ENCODE measurements at regions not wholly inside any gene's neighbourhood (a gene's known extent, or its start where the extent isn't known, plus 50 kb on each side); places are given as distances from the start of the nearest gene placed in this dataset.

DNA sequence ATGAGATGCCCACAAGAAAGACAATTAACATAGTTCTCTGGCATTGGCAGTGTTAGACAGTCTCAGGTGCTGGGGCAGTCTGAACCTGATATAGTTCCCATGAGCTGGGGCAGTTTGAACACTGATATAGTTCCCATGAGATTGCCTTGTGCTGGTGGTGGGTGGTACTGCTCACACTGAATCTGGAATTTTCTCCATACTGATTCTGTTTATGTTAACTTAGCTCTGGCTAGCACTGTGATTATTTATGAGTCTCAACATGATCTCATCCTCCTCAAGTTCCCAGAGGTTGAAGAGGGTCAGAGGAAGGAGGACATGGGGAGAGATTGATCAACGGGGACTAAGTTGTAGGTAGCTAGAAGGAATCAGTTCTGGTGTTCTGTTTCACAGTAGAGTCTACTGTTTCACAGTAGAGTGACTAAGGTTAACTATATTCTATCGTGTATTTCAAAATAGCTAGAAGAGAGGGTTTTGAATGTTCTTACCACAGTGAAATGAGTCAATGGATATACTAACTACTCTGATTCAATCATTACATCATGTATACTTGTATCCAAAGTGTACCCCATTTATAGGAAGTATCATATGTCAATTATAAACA is 379.9 kb downstream of the ADAM29 start:
- TF ChIP-seq POLR2A (IDR thresholded peaks at IDR 0.05) = no peak
- TF ChIP-seq, protein P1, sequence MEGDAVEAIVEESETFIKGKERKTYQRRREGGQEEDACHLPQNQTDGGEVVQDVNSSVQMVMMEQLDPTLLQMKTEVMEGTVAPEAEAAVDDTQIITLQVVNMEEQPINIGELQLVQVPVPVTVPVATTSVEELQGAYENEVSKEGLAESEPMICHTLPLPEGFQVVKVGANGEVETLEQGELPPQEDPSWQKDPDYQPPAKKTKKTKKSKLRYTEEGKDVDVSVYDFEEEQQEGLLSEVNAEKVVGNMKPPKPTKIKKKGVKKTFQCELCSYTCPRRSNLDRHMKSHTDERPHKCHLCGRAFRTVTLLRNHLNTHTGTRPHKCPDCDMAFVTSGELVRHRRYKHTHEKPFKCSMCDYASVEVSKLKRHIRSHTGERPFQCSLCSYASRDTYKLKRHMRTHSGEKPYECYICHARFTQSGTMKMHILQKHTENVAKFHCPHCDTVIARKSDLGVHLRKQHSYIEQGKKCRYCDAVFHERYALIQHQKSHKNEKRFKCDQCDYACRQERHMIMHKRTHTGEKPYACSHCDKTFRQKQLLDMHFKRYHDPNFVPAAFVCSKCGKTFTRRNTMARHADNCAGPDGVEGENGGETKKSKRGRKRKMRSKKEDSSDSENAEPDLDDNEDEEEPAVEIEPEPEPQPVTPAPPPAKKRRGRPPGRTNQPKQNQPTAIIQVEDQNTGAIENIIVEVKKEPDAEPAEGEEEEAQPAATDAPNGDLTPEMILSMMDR (IDR thresholded peaks at IDR 0.05 in 4 of 5, conservative IDR thresholded peaks at IDR 0.05 in 1 of 5) = no peak

Measured in gastrocnemius medialis (tissue), 4 donors.